HepG2 (cell line): ENCODE measurements at regions not wholly inside any gene's neighbourhood (a gene's known extent, or its start where the extent isn't known, plus 50 kb on each side); places are given as distances from the start of the nearest gene placed in this dataset.

ENCODE experiments used
- ATF1 ChIP-seq: IDR thresholded peaks from 2 replicates; pipeline ENCODE4 v1.6.1; 2016; ENCODE audit warnings: mild to moderate bottlenecking, control low read depth
- BRCA1 ChIP-seq: sonication (generic); formaldehyde crosslinking; IDR thresholded peaks from 2 replicates; pipeline ENCODE4 v1.4.0; 2020; ENCODE audit warnings: missing genetic modification reagents
- PATZ1 ChIP-seq: sonication (generic); formaldehyde crosslinking; IDR thresholded peaks from 2 replicates; pipeline ENCODE4 v1.4.0; 2020; ENCODE audit warnings: missing genetic modification reagents
- PTBP1 ChIP-seq: fragments of 200-400 bp; formaldehyde crosslinking; IDR thresholded peaks from 2 replicates; pipeline ENCODE4 v1.6.1; 2018; ENCODE audit warnings: low read length, low read depth; ENCODE audit not compliant: poor library complexity, severe bottlenecking
- THAP9 ChIP-seq: sonication (generic); formaldehyde crosslinking; IDR thresholded peaks from 2 replicates; pipeline ENCODE4; 2020; ENCODE audit warnings: missing genetic modification reagents, mild to moderate bottlenecking, borderline replicate concordance
- ZHX1 ChIP-seq: sonication (generic); formaldehyde crosslinking; IDR thresholded peaks from 2 replicates; pipeline ENCODE4 v1.8.1; 2022; ENCODE audit warnings: low read depth, mild to moderate bottlenecking, missing genetic modification reagents
- ZNF10 ChIP-seq: sonication (generic); formaldehyde crosslinking; IDR thresholded peaks from 2 replicates; pipeline ENCODE4 v1.4.0; 2020; ENCODE audit warnings: mild to moderate bottlenecking, low read depth, missing genetic modification reagents, borderline replicate concordance
- ZNF567 ChIP-seq: sonication (generic); formaldehyde crosslinking; IDR thresholded peaks from 2 replicates; pipeline ENCODE4 v1.8.1; 2023; ENCODE audit warnings: mild to moderate bottlenecking, missing genetic modification reagents, borderline replicate concordance
- TF ChIP-seq, protein P1 (sequence below): IDR thresholded peaks from 2 replicates; pipeline ENCODE4 v1.6.1; 2016; ENCODE audit warnings: missing genetic modification reagents, missing compliant biosample characterization
- TF ChIP-seq, protein P2 (sequence below): sonication (generic); formaldehyde crosslinking; IDR thresholded peaks from 2 replicates; pipeline ENCODE4 v1.8.0; 2022; ENCODE audit warnings: mild to moderate bottlenecking, missing genetic modification reagents, borderline replicate concordance
- TF ChIP-seq, protein P3 (sequence below): sonication (generic); formaldehyde crosslinking; IDR thresholded peaks from 2 replicates; pipeline ENCODE4 v1.5.0; 2020; ENCODE audit warnings: mild to moderate bottlenecking, missing genetic modification reagents, moderate library complexity

GRCh38 chr3:30356866-30357753, 249.3 kb upstream of the TGFBR2 start:
- no peak for TF ChIP-seq PATZ1 (CRISPR knock-in tag)
- TF ChIP-seq ZNF10 (CRISPR knock-in tag), result no peak
- TF ChIP-seq, protein P1, sequence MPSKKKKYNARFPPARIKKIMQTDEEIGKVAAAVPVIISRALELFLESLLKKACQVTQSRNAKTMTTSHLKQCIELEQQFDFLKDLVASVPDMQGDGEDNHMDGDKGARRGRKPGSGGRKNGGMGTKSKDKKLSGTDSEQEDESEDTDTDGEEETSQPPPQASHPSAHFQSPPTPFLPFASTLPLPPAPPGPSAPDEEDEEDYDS, result no peak
- TF ChIP-seq, protein P2, sequence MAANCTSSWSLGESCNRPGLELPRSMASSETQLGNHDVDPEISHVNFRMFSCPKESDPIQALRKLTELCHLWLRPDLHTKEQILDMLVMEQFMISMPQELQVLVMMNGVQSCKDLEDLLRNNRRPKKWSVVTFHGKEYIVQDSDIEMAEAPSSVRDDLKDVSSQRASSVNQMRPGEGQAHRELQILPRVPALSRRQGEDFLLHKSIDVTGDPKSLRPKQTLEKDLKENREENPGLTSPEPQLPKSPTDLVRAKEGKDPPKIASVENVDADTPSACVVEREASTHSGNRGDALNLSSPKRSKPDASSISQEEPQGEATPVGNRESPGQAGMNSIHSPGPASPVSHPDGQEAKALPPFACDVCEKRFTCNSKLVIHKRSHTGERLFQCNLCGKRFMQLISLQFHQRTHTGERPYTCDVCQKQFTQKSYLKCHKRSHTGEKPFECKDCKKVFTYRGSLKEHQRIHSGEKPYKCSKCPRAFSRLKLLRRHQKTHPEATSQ (CRISPR knock-in tag), result no peak
- TF ChIP-seq PTBP1, result no peak
- no peak for TF ChIP-seq THAP9 (CRISPR knock-in tag)
- TF ChIP-seq, protein P3, sequence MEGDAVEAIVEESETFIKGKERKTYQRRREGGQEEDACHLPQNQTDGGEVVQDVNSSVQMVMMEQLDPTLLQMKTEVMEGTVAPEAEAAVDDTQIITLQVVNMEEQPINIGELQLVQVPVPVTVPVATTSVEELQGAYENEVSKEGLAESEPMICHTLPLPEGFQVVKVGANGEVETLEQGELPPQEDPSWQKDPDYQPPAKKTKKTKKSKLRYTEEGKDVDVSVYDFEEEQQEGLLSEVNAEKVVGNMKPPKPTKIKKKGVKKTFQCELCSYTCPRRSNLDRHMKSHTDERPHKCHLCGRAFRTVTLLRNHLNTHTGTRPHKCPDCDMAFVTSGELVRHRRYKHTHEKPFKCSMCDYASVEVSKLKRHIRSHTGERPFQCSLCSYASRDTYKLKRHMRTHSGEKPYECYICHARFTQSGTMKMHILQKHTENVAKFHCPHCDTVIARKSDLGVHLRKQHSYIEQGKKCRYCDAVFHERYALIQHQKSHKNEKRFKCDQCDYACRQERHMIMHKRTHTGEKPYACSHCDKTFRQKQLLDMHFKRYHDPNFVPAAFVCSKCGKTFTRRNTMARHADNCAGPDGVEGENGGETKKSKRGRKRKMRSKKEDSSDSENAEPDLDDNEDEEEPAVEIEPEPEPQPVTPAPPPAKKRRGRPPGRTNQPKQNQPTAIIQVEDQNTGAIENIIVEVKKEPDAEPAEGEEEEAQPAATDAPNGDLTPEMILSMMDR, result no peak
- no peak for TF ChIP-seq ZNF567 (CRISPR knock-in tag)
- no peak for TF ChIP-seq ZHX1 (CRISPR knock-in tag)
- no peak for TF ChIP-seq BRCA1 (CRISPR knock-in tag)
- TF ChIP-seq ATF1 (CRISPR knock-in tag), result no peak
